Natural killer cell (primary cell): ENCODE measurements at regions not wholly inside any gene's neighbourhood (a gene's known extent, or its start where the extent isn't known, plus 50 kb on each side); places are given as distances from the start of the nearest gene placed in this dataset.

Experiments used
- ATAC-seq, 3 donors: fragments of 150-1000 bp in 2 of 3; fragments of 200-7000 bp in 1 of 3; cut with Tn5 transposase; 1 replicate in 1 of 3; 2 replicates in 2 of 3; pipeline ENCODE4 v1.10.0; 2021; ENCODE audit warnings: mild to moderate bottlenecking in 2 of 3, moderate library complexity in 2 of 3
- DNase-seq, 2 donors: peaks; one replicate each; pipeline versions ENCODE4 v3.0.0 to v3.0.0-alpha.2; 2013 to 2021; ENCODE audit warnings: mixed read lengths in 1 of 2
- H3K27ac ChIP-seq: one replicate; pipeline ENCODE4 v1.5.1; 2013; ENCODE audit warnings: mild to moderate bottlenecking, low read length
- H3K27me3 ChIP-seq: one replicate; pipeline ENCODE4 v1.6.1; 2013; ENCODE audit warnings: low read length; ENCODE audit not compliant: control insufficient read depth, insufficient read depth
- H3K36me3 ChIP-seq: one replicate; pipeline ENCODE4 v1.6.1; 2013; ENCODE audit warnings: low read length; ENCODE audit not compliant: control insufficient read depth, insufficient read depth
- H3K4me1 ChIP-seq: one replicate; pipeline ENCODE4 v1.6.1; 2013; ENCODE audit warnings: low read length; ENCODE audit not compliant: control insufficient read depth, insufficient read depth
- H3K4me3 ChIP-seq: one replicate; pipeline ENCODE4 v1.5.1; 2013; ENCODE audit warnings: low read length
- H3K9me3 ChIP-seq: one replicate; pipeline ENCODE4 v1.6.1; 2013; ENCODE audit warnings: low read length; ENCODE audit not compliant: control insufficient read depth, insufficient read depth
- H3K27ac Mint-ChIP-seq, 2 donors: one replicate each; pipeline ENCODE4 v1.8.0; 2022; ENCODE audit warnings: mild to moderate bottlenecking in 2 of 2, mixed read lengths in 2 of 2, moderate library complexity in 1 of 2
- H3K27me3 Mint-ChIP-seq, 2 donors: one replicate each; pipeline ENCODE4 v1.8.0; 2022; ENCODE audit warnings: low read depth in 2 of 2, mixed read lengths in 2 of 2
- H3K36me3 Mint-ChIP-seq: one replicate; pipeline ENCODE4 v1.8.0; 2022; ENCODE audit warnings: mixed read lengths
- H3K4me1 Mint-ChIP-seq, 2 donors: one replicate each; pipeline ENCODE4 v1.8.0; 2022; ENCODE audit warnings: mixed read lengths in 2 of 2
- H3K4me3 Mint-ChIP-seq: one replicate; pipeline ENCODE4 v1.8.0; 2022; ENCODE audit warnings: mild to moderate bottlenecking, moderate library complexity, mixed read lengths
- H3K9me3 Mint-ChIP-seq, 2 donors: one replicate each; pipeline ENCODE4 v1.8.0; 2022; ENCODE audit warnings: mixed read lengths in 2 of 2
- CTCF ChIP-seq: fragments of 200-600 bp; IDR thresholded peaks from one replicate; pipeline ENCODE4 v1.8.0; 2022; ENCODE audit warnings: antibody characterized with exemption
- WGBS: methylation state at CpG from one replicate; pipeline ENCODE4 v1.1.7; 2013; ENCODE audit warnings: missing lambda C conversion rate; ENCODE audit not compliant: insufficient coverage; 5-methylcytosine and 5-hydroxymethylcytosine counted together
- intact Hi-C: fragments of 100-400 bp; cut with micrococcal nuclease; formaldehyde crosslinking; loops from one replicate; pipeline ENCODE4 v1.14.2; 2022

GRCh38 chr3:117109178-117109577 is 399.6 kb downstream of the TUSC7 start:
- H3K4me1 ChIP-seq: no peaks in the 10 kb centered on the region
- no peaks in the 10 kb centered on the region for H3K36me3 Mint-ChIP-seq
- no peak for DNase-seq
- no peaks in the 10 kb centered on the region for H3K27me3 Mint-ChIP-seq
- no peak overlapping the region for H3K4me3 ChIP-seq
- no peak overlapping the region for H3K27ac ChIP-seq
- TF ChIP-seq CTCF: no peak
- intact Hi-C loops: no loop called here
- no peak overlapping the region for H3K27ac Mint-ChIP-seq
- H3K4me1 Mint-ChIP-seq: no peaks in the 10 kb centered on the region
- 93% methylated on average over 6 of the region's 6 CpGs for WGBS
- H3K9me3 Mint-ChIP-seq: peaks cover 7 to 8% of the 10 kb centered on the region in 2 donors
- no peak overlapping the region for H3K4me3 Mint-ChIP-seq
- no peaks in the 10 kb centered on the region for H3K27me3 ChIP-seq
- peaks cover 4% of the 10 kb centered on the region for H3K9me3 ChIP-seq
- H3K36me3 ChIP-seq: no peaks in the 10 kb centered on the region
- ATAC-seq: no peak

- 95% methylated on average over 5 of the region's 5 CpGs for WGBS
- intact Hi-C loops: no loop called here
- Mint-ChIP-seq H3K9me3 (peaks cover 5 to 9% of the 10 kb centered on the region in 2 donors), H3K27ac (no peak overlapping the region), H3K36me3 (no peaks in the 10 kb centered on the region), H3K4me1 (no peaks in the 10 kb centered on the region), H3K27me3 (no peaks in the 10 kb centered on the region), H3K4me3 (no peak overlapping the region)
- H3K4me3 ChIP-seq: no peak overlapping the region
- no peak for TF ChIP-seq CTCF
- H3K27ac ChIP-seq: no peak overlapping the region
- no peaks in the 10 kb centered on the region for H3K36me3 ChIP-seq
- no peak for ATAC-seq
- H3K9me3 ChIP-seq: no peaks in the 10 kb centered on the region
- no peak for DNase-seq
- no peaks in the 10 kb centered on the region for H3K27me3 ChIP-seq
- H3K4me1 ChIP-seq: no peaks in the 10 kb centered on the region
Measured at GRCh38 chr3:117114517-117115265, 405.1 kb downstream of the TUSC7 start.

GRCh38 chr3:117117188-117117936 is 407.8 kb downstream of the TUSC7 start:
- DNase-seq (no peak), ATAC-seq (no peak)
- no peaks in the 10 kb centered on the region for H3K9me3 ChIP-seq
- intact Hi-C loops: no loop called here
- TF ChIP-seq CTCF: no peak
- 100% methylated on average over 2 of the region's 2 CpGs for WGBS
- no peak overlapping the region for H3K27ac ChIP-seq
- no peak overlapping the region for H3K4me3 ChIP-seq
- no peaks in the 10 kb centered on the region for H3K27me3 Mint-ChIP-seq
- H3K4me1 Mint-ChIP-seq: no peaks in the 10 kb centered on the region
- peaks cover 5 to 9% of the 10 kb centered on the region in 2 donors for H3K9me3 Mint-ChIP-seq
- H3K36me3 Mint-ChIP-seq: no peaks in the 10 kb centered on the region
- H3K4me3 Mint-ChIP-seq: no peak overlapping the region
- no peaks in the 10 kb centered on the region for H3K36me3 ChIP-seq
- no peaks in the 10 kb centered on the region for H3K27me3 ChIP-seq
- H3K4me1 ChIP-seq: no peaks in the 10 kb centered on the region
- H3K27ac Mint-ChIP-seq: no peak overlapping the region
